GM12878 (cell line): ENCODE measurements at regions not wholly inside any gene's neighbourhood (a gene's known extent, or its start where the extent isn't known, plus 50 kb on each side); places are given as distances from the start of the nearest gene placed in this dataset.

Experiments
- ATAC-seq: fragments of 200-7000 bp; cut with Tn5 transposase; 3 replicates; pipeline ENCODE4 v1.9.1; 2020; ENCODE audit warnings: mild to moderate bottlenecking, moderate library complexity
- BruUV-seq: library from RNA; stranded (reverse); fragments of 400-500 nt; replicated peaks from 2 replicates; lab custom pipeline; 2021; lab: Mats Ljungman, UMichigan
- CTCF ChIA-PET: fragments of 300-600 bp; sonication (Branson Sonifier 250); formaldehyde crosslinking; extraction: SDS; loops from one replicate; lab custom pipeline; 2021; ENCODE audit warnings: inconsistent platforms; lab: Yijun Ruan, JAX
- POLR2A ChIA-PET: fragments of 350-600 bp; formaldehyde crosslinking; extraction: SDS; loops from one replicate; lab custom pipeline; 2021; ENCODE audit warnings: inconsistent platforms; lab: Charles Lee
- RAD21 ChIA-PET: fragments of 300-600 bp; sonication (Branson Sonifier 250); formaldehyde crosslinking; loops from one replicate; lab custom pipeline; 2023; ENCODE audit warnings: antibody characterized with exemption; ENCODE audit not compliant: unreplicated experiment; lab: Charles Lee
- SMC1A ChIA-PET: fragments of 300-600 bp; sonication (Branson Sonifier 250); formaldehyde crosslinking; loops from one replicate; lab custom pipeline; 2023; ENCODE audit not compliant: unreplicated experiment, uncharacterized antibody; lab: Charles Lee
- DNase-seq: peaks from one replicate; pipeline ENCODE4 v3.0.0-alpha.2; 2011; ENCODE audit warnings: low read depth, low spot score
- FAIRE-seq: peaks from 3 replicates; lab custom pipeline; 2011; peaks lifted over from hg19 to GRCh38; lab: Jason Lieb, UNC
- H2AFZ ChIP-seq: 2 replicates; pipeline ENCODE4 v1.6.0; 2011; ENCODE audit warnings: low read depth, low read length, control low read depth; ENCODE audit not compliant: control insufficient read depth
- H3K27ac ChIP-seq: 2 replicates; pipeline ENCODE4 v1.5.1; 2011; ENCODE audit warnings: control low read depth; ENCODE audit not compliant: control insufficient read depth, insufficient read depth
- H3K27me3 ChIP-seq, 2 experiments: replicated peaks in 1 of 2; 2 replicates each; pipeline versions ENCODE4 v1.6.0 to v1.6.1; 2011; ENCODE audit warnings: low read length in 1 of 2; ENCODE audit not compliant: control insufficient read depth in 2 of 2, insufficient read depth in 2 of 2
- H3K36me3 ChIP-seq, 2 experiments: 2 replicates each; pipeline ENCODE4 v1.5.1; 2011; ENCODE audit warnings: low read length in 1 of 2; ENCODE audit not compliant: control insufficient read depth in 2 of 2, insufficient read depth in 2 of 2
- H3K4me1 ChIP-seq: 2 replicates; pipeline ENCODE4 v1.6.1; 2011; ENCODE audit warnings: mild to moderate bottlenecking, low read length, moderate library complexity, mixed read lengths; ENCODE audit not compliant: control insufficient read depth, insufficient read depth
- H3K4me2 ChIP-seq: 2 replicates; pipeline ENCODE4 v1.6.0; 2011; ENCODE audit warnings: control low read depth; ENCODE audit not compliant: control insufficient read depth, insufficient read depth
- H3K4me3 ChIP-seq: fragments of 200-600 bp; sonication (generic); 2 replicates; pipeline ENCODE4 v1.5.1; 2016
- H3K79me2 ChIP-seq: 2 replicates; pipeline ENCODE4 v1.6.0; 2011; ENCODE audit warnings: low read length; ENCODE audit not compliant: control insufficient read depth, insufficient read depth
- H3K9ac ChIP-seq: 2 replicates; pipeline ENCODE4 v1.8.0; 2011; ENCODE audit warnings: low read length, control low read depth, mixed read lengths; ENCODE audit not compliant: control insufficient read depth, insufficient read depth
- H3K9me3 ChIP-seq: replicated peaks from 3 replicates; pipeline ENCODE4 v1.5.1; 2011; ENCODE audit warnings: mild to moderate bottlenecking, low read length; ENCODE audit not compliant: control insufficient read depth, insufficient read depth
- H4K20me1 ChIP-seq: 2 replicates; pipeline ENCODE4 v1.6.0; 2011; ENCODE audit not compliant: control insufficient read depth, insufficient read depth
- BACH1 ChIP-seq: fragments of 450-650 bp; IDR thresholded peaks from 2 replicates; pipeline ENCODE4 v1.6.1; 2017; ENCODE audit warnings: mild to moderate bottlenecking, borderline replicate concordance
- BCL11A ChIP-seq: IDR thresholded peaks from 2 replicates; pipeline ENCODE4 v1.6.1; 2011; ENCODE audit warnings: low read depth, low read length
- HCFC1 ChIP-seq: fragments of 150-350 bp; IDR thresholded peaks from 2 replicates; pipeline ENCODE4 v1.6.1; 2014; ENCODE audit warnings: low read length
- MYC ChIP-seq: IDR thresholded peaks from 2 replicates; pipeline ENCODE4 v1.6.1; 2011; ENCODE audit warnings: mild to moderate bottlenecking, low read length, moderate library complexity, inconsistent platforms; ENCODE audit not compliant: insufficient read depth, insufficient replicate concordance, insufficient read length, severe bottlenecking
- NR2C1 ChIP-seq: fragments of 450-650 bp; IDR thresholded peaks from 2 replicates; pipeline ENCODE4 v1.6.1; 2017; ENCODE audit warnings: antibody characterized with exemption, mild to moderate bottlenecking, moderate library complexity
- NRF1 ChIP-seq: conservative IDR thresholded peaks from 2 replicates; pipeline ENCODE4 v1.6.1; 2011; ENCODE audit warnings: mild to moderate bottlenecking, low read depth, low read length, improper control_type of control experiment
- PAX5 ChIP-seq: IDR thresholded peaks from 2 replicates; pipeline ENCODE4 v1.6.1; 2011; ENCODE audit warnings: low read depth, low read length, borderline replicate concordance
- PAX8 ChIP-seq: fragments of 450-650 bp; IDR thresholded peaks from 2 replicates; pipeline ENCODE4 v1.6.1; 2017; ENCODE audit warnings: mild to moderate bottlenecking, moderate library complexity
- SMAD5 ChIP-seq: IDR thresholded peaks from 2 replicates; pipeline ENCODE4 v1.6.1; 2016; ENCODE audit warnings: antibody characterized with exemption, low read depth
- SUPT20H ChIP-seq: IDR thresholded peaks from 2 replicates; pipeline ENCODE4 v1.6.1; 2011; ENCODE audit warnings: low read depth, mild to moderate bottlenecking, low read length, moderate library complexity, borderline replicate concordance; ENCODE audit not compliant: control insufficient read depth
- TBL1XR1 ChIP-seq: IDR thresholded peaks from 2 replicates; pipeline ENCODE4 v1.6.1; 2012; ENCODE audit warnings: low read depth, low read length, improper control_type of control experiment
- USF1 ChIP-seq: IDR thresholded peaks from 2 replicates; pipeline ENCODE4 v1.6.1; 2011; ENCODE audit warnings: borderline replicate concordance, low read depth, mild to moderate bottlenecking, moderate library complexity, mixed read lengths, low read length; ENCODE audit not compliant: insufficient read depth; ENCODE audit errors: extremely low read length
- ZNF207 ChIP-seq: fragments of 450-650 bp; IDR thresholded peaks from 2 replicates; pipeline ENCODE4 v1.6.1; 2014; ENCODE audit warnings: antibody characterized with exemption, mild to moderate bottlenecking, borderline replicate concordance
- WGBS: methylation state at CpG from one replicate; pipeline ENCODE4 v1.1.6; 2016; ENCODE audit warnings: low lambda C conversion rate; ENCODE audit not compliant: insufficient replicate concordance, insufficient coverage; ENCODE audit errors: missing lambda C conversion rate; 5-methylcytosine and 5-hydroxymethylcytosine counted together
- in situ Hi-C: fragments of 300-500 bp; cut with MboI; formaldehyde crosslinking; loops from 9 replicates; pipeline ENCODE4 v1.14.3; 2018; ENCODE audit warnings: mixed read lengths
- intact Hi-C: fragments of 100-400 bp; cut with micrococcal nuclease; formaldehyde crosslinking; loops from one replicate; pipeline ENCODE4 v1.14.2; 2022; ENCODE audit not compliant: unreplicated experiment
- TF ChIP-seq, protein P1 (sequence below): fragments of 450-650 bp; IDR thresholded peaks from 2 replicates; pipeline ENCODE4 v1.6.1; 2017; ENCODE audit warnings: mild to moderate bottlenecking, low read depth, inconsistent platforms; ENCODE audit not compliant: poor library complexity, severe bottlenecking
- TF ChIP-seq, protein P2 (sequence below): fragments of 150-350 bp; IDR thresholded peaks from 2 replicates; pipeline ENCODE4 v1.6.1; 2016; ENCODE audit warnings: low read depth, low read length
- TF ChIP-seq, protein P3 (sequence below): IDR thresholded peaks from 2 replicates; pipeline ENCODE4 v1.6.1; 2012; ENCODE audit warnings: low read depth, low read length, improper control_type of control experiment

DNA sequence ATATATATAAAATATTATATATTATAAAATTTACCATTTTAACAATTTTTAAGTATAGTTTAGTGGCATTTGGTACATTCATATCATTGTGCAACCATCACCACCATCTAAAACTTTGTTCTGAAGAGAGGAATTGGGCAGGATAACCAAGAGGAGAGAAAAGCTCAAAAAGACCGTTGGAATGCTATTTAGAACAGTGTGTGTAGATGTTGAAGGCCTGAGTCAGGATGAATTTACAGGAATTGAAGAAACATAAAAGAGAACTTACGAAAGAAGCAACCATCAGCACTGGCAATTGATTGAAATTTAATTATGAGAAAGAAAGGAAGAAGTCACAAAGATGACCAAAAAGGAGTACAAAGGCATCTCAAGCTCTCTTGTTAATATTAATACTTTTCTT is 196.9 kb upstream of the PWP1 start:
- RAD21 ChIA-PET = no interaction called here
- no peak overlapping the region for H3K9ac ChIP-seq
- H3K36me3 ChIP-seq = no peaks in the 10 kb centered on the region
- in situ Hi-C loops = no loop called here
- CTCF ChIA-PET = interaction anchor here (0.7 kb wide), 1 partner anchor 1131 kb away, joined by 3 read pairs; the partner anchor contains the start of gene POLR3B
- H3K4me1 ChIP-seq = peaks cover 11% of the 10 kb centered on the region; the same call in 1 of the 2 replicates
- 86% methylated on average over 2 of the region's 2 CpGs for WGBS
- no peaks in the 10 kb centered on the region for H3K79me2 ChIP-seq
- SMC1A ChIA-PET = no interaction called here
- H3K9me3 ChIP-seq = no peaks in the 10 kb centered on the region
- no peaks in the 10 kb centered on the region for H3K27me3 ChIP-seq
- FAIRE-seq (no peak), DNase-seq (no peak), ATAC-seq (no peak)
- H4K20me1 ChIP-seq = no peaks in the 10 kb centered on the region
- intact Hi-C loops = no loop called here
- BruUV-seq = no TSS peak
- no peak overlapping the region for H3K27ac ChIP-seq
- no peak overlapping the region for H2AFZ ChIP-seq
- no peak overlapping the region for H3K4me3 ChIP-seq
- POLR2A ChIA-PET = no interaction called here
- H3K4me2 ChIP-seq = no peak overlapping the region
- no peak for TF ChIP-seq SUPT20H
- TF ChIP-seq, protein P1, sequence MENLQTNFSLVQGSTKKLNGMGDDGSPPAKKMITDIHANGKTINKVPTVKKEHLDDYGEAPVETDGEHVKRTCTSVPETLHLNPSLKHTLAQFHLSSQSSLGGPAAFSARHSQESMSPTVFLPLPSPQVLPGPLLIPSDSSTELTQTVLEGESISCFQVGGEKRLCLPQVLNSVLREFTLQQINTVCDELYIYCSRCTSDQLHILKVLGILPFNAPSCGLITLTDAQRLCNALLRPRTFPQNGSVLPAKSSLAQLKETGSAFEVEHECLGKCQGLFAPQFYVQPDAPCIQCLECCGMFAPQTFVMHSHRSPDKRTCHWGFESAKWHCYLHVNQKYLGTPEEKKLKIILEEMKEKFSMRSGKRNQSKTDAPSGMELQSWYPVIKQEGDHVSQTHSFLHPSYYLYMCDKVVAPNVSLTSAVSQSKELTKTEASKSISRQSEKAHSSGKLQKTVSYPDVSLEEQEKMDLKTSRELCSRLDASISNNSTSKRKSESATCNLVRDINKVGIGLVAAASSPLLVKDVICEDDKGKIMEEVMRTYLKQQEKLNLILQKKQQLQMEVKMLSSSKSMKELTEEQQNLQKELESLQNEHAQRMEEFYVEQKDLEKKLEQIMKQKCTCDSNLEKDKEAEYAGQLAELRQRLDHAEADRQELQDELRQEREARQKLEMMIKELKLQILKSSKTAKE = no peak
- TF ChIP-seq, protein P2, sequence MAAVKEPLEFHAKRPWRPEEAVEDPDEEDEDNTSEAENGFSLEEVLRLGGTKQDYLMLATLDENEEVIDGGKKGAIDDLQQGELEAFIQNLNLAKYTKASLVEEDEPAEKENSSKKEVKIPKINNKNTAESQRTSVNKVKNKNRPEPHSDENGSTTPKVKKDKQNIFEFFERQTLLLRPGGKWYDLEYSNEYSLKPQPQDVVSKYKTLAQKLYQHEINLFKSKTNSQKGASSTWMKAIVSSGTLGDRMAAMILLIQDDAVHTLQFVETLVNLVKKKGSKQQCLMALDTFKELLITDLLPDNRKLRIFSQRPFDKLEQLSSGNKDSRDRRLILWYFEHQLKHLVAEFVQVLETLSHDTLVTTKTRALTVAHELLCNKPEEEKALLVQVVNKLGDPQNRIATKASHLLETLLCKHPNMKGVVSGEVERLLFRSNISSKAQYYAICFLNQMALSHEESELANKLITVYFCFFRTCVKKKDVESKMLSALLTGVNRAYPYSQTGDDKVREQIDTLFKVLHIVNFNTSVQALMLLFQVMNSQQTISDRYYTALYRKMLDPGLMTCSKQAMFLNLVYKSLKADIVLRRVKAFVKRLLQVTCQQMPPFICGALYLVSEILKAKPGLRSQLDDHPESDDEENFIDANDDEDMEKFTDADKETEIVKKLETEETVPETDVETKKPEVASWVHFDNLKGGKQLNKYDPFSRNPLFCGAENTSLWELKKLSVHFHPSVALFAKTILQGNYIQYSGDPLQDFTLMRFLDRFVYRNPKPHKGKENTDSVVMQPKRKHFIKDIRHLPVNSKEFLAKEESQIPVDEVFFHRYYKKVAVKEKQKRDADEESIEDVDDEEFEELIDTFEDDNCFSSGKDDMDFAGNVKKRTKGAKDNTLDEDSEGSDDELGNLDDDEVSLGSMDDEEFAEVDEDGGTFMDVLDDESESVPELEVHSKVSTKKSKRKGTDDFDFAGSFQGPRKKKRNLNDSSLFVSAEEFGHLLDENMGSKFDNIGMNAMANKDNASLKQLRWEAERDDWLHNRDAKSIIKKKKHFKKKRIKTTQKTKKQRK = no peak
- TF ChIP-seq NRF1 = no peak
- TF ChIP-seq BCL11A = no peak
- TF ChIP-seq NR2C1 = no peak
- TF ChIP-seq PAX8 = no peak
- TF ChIP-seq PAX5 = no peak
- TF ChIP-seq BACH1 = no peak
- TF ChIP-seq TBL1XR1 = no peak
- TF ChIP-seq HCFC1 = no peak
- no peak for TF ChIP-seq SMAD5
- TF ChIP-seq, protein P3, sequence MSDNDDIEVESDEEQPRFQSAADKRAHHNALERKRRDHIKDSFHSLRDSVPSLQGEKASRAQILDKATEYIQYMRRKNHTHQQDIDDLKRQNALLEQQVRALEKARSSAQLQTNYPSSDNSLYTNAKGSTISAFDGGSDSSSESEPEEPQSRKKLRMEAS = no peak
- no peak for TF ChIP-seq MYC
- TF ChIP-seq USF1 = no peak
- no peak for TF ChIP-seq ZNF207
